MG63 (cell line): ENCODE measurements at regions not wholly inside any gene's neighbourhood (a gene's known extent, or its start where the extent isn't known, plus 50 kb on each side); places are given as distances from the start of the nearest gene placed in this dataset.
A peak's percentile ranks its signal among the peaks of the same experiment; 100 is the strongest.
"Not testable (repeated sequence)": the region's sequence is repeated elsewhere in the genome, so short reads cannot be mapped to it uniquely, and the experiment has no call there.

Experiments used
- DNase-seq: peaks from one replicate; pipeline ENCODE4 v3.0.0-alpha.2; 2020
- H3K27me3 ChIP-seq: fragments of 250-450 bp; sonication (Bioruptor Pico); 2 replicates; pipeline ENCODE4 v1.5.1; 2020; ENCODE audit warnings: mild to moderate bottlenecking, moderate library complexity
- H3K36me3 ChIP-seq: fragments of 250-450 bp; sonication (Bioruptor Pico); 2 replicates; pipeline ENCODE4 v1.5.1; 2020; ENCODE audit warnings: mild to moderate bottlenecking, moderate library complexity
- H3K4me3 ChIP-seq: fragments of 250-450 bp; sonication (Bioruptor Pico); 2 replicates; pipeline ENCODE4 v1.5.1; 2020; ENCODE audit warnings: mild to moderate bottlenecking, moderate library complexity
- H3K9me3 ChIP-seq: fragments of 250-450 bp; sonication (Bioruptor Pico); 2 replicates; pipeline ENCODE4 v1.5.1; 2020; ENCODE audit warnings: mild to moderate bottlenecking, moderate library complexity

- Histone ChIP-seq H3K4me3 (no peak overlapping the region), H3K9me3 (no peaks in the 10 kb centered on the region), H3K27me3 (no peaks in the 10 kb centered on the region), H3K36me3 (no peaks in the 10 kb centered on the region)
- DNase-seq: no peak
Observed at GRCh38 chr4:103885152-103885551, 165.4 kb upstream of the TACR3 start.

- Histone ChIP-seq H3K4me3 (no peak overlapping the region), H3K9me3 (no peaks in the 10 kb centered on the region), H3K27me3 (no peaks in the 10 kb centered on the region), H3K36me3 (no peaks in the 10 kb centered on the region)
- DNase-seq: no peak
Observed at GRCh38 chr4:103867311-103867710, 147.5 kb upstream of the TACR3 start.

- Histone ChIP-seq H3K4me3 (no peak overlapping the region), H3K36me3 (no peaks in the 10 kb centered on the region), H3K9me3 (no peaks in the 10 kb centered on the region), H3K27me3 (no peaks in the 10 kb centered on the region)
- DNase-seq: peak; percentile 0
Observed at GRCh38 chr4:103853627-103854026, 133.8 kb upstream of the TACR3 start.

- H3K9me3 ChIP-seq: no peaks in the 10 kb centered on the region
- H3K4me3 ChIP-seq: no peak overlapping the region
- DNase-seq: no peak
- no peaks in the 10 kb centered on the region for H3K36me3 ChIP-seq
- no peaks in the 10 kb centered on the region for H3K27me3 ChIP-seq
Observed at GRCh38 chr4:103853146-103853545, 133.4 kb upstream of the TACR3 start.

- no peaks in the 10 kb centered on the region for H3K9me3 ChIP-seq
- no peak overlapping the region for H3K4me3 ChIP-seq
- H3K27me3 ChIP-seq: no peaks in the 10 kb centered on the region
- H3K36me3 ChIP-seq: no peaks in the 10 kb centered on the region
- no peak for DNase-seq
Observed at GRCh38 chr4:103845075-103845474, 125.3 kb upstream of the TACR3 start.

- H3K27me3 ChIP-seq: no peaks in the 10 kb centered on the region
- no peaks in the 10 kb centered on the region for H3K36me3 ChIP-seq
- H3K9me3 ChIP-seq: no peaks in the 10 kb centered on the region
- H3K4me3 ChIP-seq: no peak overlapping the region
- no peak for DNase-seq
Observed at GRCh38 chr4:103842637-103843239, 123.0 kb upstream of the TACR3 start.

- no peak overlapping the region for H3K4me3 ChIP-seq
- no peaks in the 10 kb centered on the region for H3K9me3 ChIP-seq
- no peaks in the 10 kb centered on the region for H3K36me3 ChIP-seq
- no peaks in the 10 kb centered on the region for H3K27me3 ChIP-seq
- no peak for DNase-seq
Observed at GRCh38 chr4:103842076-103842475, 122.3 kb upstream of the TACR3 start.

GRCh38 chr4:103810308-103810707 is 90.5 kb upstream of the TACR3 start:
- H3K4me3 ChIP-seq, H3K36me3 ChIP-seq, DNase-seq, H3K9me3 ChIP-seq, H3K27me3 ChIP-seq: not testable (repeated sequence)

GRCh38 chr4:103802766-103803165 is 83.0 kb upstream of the TACR3 start:
- DNase-seq: no peak
- Histone ChIP-seq H3K9me3 (no peaks in the 10 kb centered on the region), H3K36me3 (no peaks in the 10 kb centered on the region), H3K4me3 (no peak overlapping the region), H3K27me3 (no peaks in the 10 kb centered on the region)

- Histone ChIP-seq H3K36me3 (no peaks in the 10 kb centered on the region), H3K27me3 (no peaks in the 10 kb centered on the region), H3K9me3 (no peaks in the 10 kb centered on the region), H3K4me3 (no peak overlapping the region)
- no peak for DNase-seq
Observed at GRCh38 chr4:103787057-103787456, 67.3 kb upstream of the TACR3 start.

- no peak overlapping the region for H3K4me3 ChIP-seq
- H3K36me3 ChIP-seq: no peaks in the 10 kb centered on the region
- no peaks in the 10 kb centered on the region for H3K9me3 ChIP-seq
- DNase-seq: no peak
- no peaks in the 10 kb centered on the region for H3K27me3 ChIP-seq
Observed at GRCh38 chr4:103786593-103786992, 66.8 kb upstream of the TACR3 start.

GRCh38 chr4:103786014-103786413 is 66.2 kb upstream of the TACR3 start:
- no peaks in the 10 kb centered on the region for H3K9me3 ChIP-seq
- DNase-seq: no peak
- H3K36me3 ChIP-seq: no peaks in the 10 kb centered on the region
- H3K4me3 ChIP-seq: no peak overlapping the region
- no peaks in the 10 kb centered on the region for H3K27me3 ChIP-seq

- no peak for DNase-seq
- Histone ChIP-seq H3K36me3 (no peaks in the 10 kb centered on the region), H3K27me3 (no peaks in the 10 kb centered on the region), H3K9me3 (no peaks in the 10 kb centered on the region), H3K4me3 (no peak overlapping the region)
Observed at GRCh38 chr4:103778221-103778620, 58.4 kb upstream of the TACR3 start.

GRCh38 chr4:103774326-103774825 is 54.6 kb upstream of the TACR3 start:
- no peaks in the 10 kb centered on the region for H3K36me3 ChIP-seq
- no peaks in the 10 kb centered on the region for H3K9me3 ChIP-seq
- no peak overlapping the region for H3K4me3 ChIP-seq
- no peak for DNase-seq
- no peaks in the 10 kb centered on the region for H3K27me3 ChIP-seq

GRCh38 chr4:103773691-103774231 is 54.0 kb upstream of the TACR3 start:
- DNase-seq: no peak
- H3K36me3 ChIP-seq: no peaks in the 10 kb centered on the region
- no peaks in the 10 kb centered on the region for H3K9me3 ChIP-seq
- H3K4me3 ChIP-seq: no peak overlapping the region
- H3K27me3 ChIP-seq: no peaks in the 10 kb centered on the region
